NCI-H1694 treated with DMSO at 0.1 percent for 48 hours (cell line): ENCODE measurements at regions not wholly inside any gene's neighbourhood (a gene's known extent, or its start where the extent isn't known, plus 50 kb on each side); places are given as distances from the start of the nearest gene placed in this dataset.

ENCODE experiments used
- DNase-seq: peaks from one replicate; lab custom pipeline; 2025; lab: John Stamatoyannopoulos, UW

DNA sequence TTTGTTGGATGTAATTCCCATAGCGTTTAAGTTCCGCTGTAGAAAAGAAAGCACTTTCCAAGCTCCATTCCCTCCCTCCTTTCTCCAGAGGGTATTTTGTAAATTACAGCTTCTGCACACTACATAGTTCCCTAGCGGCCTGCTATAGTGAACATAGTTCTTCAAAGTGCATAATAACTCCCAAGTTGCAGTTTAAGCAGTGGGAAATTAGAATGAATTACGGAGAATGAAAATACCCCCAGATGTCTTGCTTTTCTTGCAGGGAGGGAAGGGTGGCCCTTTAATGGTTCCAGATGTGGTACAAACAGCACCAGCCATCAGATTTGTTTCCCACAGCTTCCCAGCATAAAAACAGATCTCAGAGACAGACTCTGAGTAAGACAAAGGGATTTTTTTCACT, 893.9 kb downstream of the SUCLG1 start:
- DNase-seq = no peak

DNA sequence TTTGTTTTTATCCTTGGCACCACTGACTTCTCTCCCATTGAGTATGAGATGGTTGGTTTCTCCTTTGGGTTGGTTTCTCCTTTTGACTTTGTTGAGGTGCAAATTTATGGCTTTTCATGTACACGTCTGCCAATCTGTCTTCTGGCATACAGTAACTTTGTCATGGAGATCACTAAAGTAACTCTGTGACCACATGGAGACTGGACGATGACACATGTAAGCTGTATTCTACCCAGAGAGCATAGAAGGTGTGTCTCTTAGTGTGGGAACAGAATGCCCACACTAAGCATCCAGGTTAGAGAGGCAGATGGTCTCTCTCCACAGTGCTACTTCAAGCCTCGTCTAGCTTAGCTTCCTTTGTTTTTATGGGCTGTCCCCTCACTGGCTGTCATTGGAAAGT, 897.5 kb downstream of the SUCLG1 start:
- DNase-seq = no peak

DNA sequence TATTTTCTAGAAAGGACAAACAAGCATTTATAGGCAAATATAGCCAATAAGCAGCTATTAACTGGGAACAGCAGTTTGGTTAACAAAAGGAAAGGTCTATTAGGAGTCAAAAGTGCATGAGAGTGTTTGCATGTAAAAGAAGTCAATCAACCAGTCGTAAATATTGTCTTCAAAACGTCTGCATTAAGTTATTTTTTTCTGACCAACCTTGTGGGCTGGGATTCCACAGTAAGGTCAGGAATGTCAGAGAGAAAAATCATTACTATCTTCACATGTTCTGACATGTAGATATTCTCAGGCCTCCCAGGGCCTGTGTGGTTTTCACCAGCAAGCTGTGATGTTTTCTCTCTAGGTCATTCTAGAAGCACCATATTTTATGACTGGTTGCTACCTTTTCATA, 922.5 kb downstream of the SUCLG1 start:
- no peak for DNase-seq

DNA sequence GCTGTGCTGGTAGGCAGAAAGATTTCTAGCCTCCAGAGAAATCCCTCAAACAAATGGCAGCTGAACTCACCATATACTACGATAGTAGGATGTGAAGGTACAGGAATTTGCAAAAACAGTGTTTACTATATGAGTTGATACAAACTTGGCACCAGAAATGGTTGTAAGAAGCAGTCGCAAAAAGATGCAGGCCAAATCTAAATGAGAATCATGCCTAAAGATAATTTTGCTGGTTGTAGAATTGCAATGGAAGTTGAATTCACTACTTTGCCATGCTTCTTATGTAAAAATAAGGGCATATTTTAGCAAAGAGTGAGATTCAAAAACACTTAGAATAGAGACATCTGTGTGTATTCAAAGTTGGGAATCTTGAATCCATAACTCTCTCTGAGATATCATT, 924.7 kb downstream of the SUCLG1 start:
- no peak for DNase-seq

- DNase-seq = no peak
Measured at GRCh38 chr2:83531206-83531826, 927.8 kb downstream of the SUCLG1 start.

GRCh38 chr2:83528767-83529166, 930.3 kb downstream of the SUCLG1 start:
- DNase-seq = no peak

DNA sequence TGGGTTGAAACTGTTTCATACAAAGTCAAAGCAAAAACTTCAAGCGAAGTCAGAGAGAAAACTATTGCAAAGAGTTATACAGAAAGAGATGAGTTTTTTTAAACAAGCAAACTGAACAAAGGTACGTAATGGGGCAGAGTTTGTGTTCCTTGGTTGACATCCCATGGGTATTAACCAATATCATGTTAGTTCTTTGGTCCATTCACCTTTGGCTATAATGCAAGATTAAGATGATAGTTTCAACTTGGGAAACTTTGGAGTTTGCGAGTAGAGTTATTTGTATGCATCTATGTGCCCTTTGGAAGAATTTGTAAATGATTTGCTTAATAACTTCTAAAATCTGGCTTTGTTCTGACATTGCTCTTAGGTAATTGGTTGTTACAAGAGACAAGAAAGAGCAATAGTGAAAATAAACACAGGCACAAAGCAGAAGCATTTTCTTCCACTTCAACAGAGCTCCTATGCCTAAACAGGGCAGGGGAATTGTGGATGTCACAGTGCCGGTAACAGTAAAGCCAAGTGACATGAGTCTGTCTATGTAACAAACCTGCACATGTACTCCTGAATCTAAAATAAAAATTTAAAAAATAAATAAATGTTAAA, 936.1 kb downstream of the SUCLG1 start:
- no peak for DNase-seq

DNA sequence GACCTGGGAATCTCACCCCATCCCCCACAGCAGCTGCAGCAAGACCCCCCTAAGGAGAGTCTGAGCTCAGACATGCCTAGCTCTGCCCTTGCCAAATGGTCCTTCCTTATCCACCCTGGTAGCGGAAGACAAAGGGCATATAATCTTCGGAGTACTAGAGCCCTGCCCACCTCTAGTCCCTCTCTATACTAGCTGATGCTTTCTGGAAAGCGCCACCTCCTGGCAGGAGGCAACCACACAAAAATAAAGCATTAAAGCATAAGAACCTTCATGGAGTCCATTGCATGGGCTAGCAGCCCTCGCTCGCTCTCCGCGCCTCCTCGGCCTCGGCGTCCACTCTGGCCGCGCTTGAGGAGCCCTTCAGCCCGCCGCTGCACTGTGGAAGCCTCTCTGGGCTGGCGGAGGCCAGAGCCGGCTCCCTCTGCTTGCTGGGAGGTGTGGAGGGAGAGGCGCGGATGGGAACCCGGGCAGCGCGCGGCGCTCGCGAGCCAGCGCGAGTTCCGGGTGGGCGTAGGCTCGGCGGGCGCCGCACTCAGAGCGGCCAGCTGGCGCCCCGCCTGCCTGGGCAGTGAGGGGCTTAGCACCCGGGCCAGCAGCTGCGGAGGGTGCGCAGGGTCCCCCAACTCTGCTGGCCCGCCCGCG, 941.2 kb downstream of the SUCLG1 start:
- no peak for DNase-seq

- DNase-seq = no peak
Measured at GRCh38 chr2:83516503-83516902, 942.6 kb downstream of the SUCLG1 start.

DNA sequence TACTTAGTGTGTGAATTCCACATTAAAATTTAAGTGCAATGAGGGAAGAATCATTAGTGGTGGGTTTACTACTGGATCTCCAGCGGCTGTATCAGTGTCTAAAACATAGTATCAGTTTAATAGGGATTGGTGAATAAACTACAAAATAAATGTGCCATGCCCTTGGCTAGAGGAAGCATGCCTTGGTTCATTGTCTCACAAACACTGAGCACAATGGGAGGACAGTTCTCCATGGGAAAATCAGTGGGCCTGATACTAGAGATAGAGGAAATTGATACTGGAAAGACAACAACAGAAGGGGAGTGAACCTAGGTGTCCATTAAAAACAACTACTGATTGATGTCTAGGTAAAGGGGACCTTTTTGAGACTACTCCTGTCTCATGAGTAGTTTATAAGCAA, 971.6 kb downstream of the SUCLG1 start:
- no peak for DNase-seq

GRCh38 chr2:83481436-83481835, 977.6 kb downstream of the SUCLG1 start:
- no peak for DNase-seq

- no peak for DNase-seq
Measured at GRCh38 chr2:83478037-83478436, 981.0 kb downstream of the SUCLG1 start.

DNA sequence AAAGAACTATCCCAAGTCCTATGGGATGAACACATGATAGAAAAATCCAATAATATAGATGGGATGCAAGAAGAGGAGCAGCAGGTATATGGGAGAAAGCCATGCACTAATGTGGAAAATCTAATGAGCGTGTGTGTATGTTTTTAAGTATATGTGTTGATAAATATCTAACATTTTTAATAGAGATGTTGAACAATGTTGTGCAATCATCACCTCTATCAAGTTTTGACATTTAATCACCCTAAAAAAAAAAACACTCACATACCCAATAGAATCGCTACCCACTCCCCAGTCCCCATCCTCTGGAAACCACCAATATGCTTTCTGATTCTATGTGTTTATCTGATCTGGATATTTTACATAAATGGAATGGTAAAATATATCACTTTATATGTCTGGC, 983.7 kb downstream of the SUCLG1 start:
- no peak for DNase-seq

DNA sequence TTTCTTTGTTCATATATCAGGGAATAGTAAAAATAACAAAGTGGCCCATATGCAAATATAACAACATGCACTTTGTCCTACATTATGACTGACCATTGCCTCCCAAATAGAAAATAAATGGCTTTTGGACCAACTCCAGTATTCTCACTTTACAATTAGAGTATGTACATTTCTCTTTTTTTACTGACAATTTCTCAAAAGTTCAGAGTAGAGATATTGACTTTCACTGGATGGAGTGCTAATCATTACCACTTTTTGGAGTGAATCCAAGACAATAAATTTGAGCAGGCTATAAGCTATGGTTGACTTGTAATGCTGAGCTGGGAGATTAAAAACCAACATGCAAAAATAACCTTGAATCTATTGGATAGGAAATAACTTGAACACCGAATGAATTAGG, 987.4 kb downstream of the SUCLG1 start:
- DNase-seq = no peak

- no peak for DNase-seq
Measured at GRCh38 chr2:83470928-83471327, 988.2 kb downstream of the SUCLG1 start.

- no peak for DNase-seq
Measured at GRCh38 chr2:83464444-83464843, 994.6 kb downstream of the SUCLG1 start.

DNA sequence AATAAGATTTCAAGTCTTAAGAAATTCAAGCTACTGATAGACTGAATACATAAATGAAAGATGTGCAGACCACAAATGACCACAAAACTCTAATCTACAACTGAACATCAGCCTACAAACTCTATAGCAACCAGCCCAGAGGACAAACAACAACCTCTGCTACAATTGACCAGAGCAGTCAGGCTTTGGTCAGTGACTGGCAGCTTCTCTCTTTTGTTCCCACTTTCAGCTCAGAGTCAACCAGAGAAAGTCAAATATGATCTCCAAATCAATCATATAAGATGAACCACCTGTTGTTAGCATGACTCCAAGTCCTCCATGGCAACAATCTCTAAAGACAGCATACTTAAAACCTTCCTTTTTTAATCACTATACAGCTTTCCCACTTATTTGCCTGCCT, 996.2 kb downstream of the SUCLG1 start:
- no peak for DNase-seq

DNA sequence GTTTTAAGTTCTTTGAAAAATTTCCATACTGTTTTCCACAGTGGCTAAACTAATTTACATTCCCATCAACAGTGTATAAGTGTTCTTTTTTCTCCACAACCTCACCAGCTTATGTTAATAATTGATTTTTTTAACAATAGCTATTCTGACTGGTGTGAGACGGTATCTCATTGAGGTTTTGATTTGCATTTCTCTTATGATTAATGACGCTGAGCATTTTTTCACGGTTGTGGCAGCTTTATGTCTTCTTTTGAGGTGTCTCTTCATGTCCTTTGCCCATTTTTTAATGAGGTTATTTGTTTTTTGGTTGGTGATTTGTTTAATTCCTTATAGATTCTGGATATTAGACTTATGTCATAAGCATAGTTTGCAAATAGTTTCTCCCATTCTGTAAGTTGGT, 997.9 kb downstream of the SUCLG1 start:
- no peak for DNase-seq

GRCh38 chr2:83459456-83459855, 999.6 kb downstream of the SUCLG1 start:
- DNase-seq = no peak

DNA sequence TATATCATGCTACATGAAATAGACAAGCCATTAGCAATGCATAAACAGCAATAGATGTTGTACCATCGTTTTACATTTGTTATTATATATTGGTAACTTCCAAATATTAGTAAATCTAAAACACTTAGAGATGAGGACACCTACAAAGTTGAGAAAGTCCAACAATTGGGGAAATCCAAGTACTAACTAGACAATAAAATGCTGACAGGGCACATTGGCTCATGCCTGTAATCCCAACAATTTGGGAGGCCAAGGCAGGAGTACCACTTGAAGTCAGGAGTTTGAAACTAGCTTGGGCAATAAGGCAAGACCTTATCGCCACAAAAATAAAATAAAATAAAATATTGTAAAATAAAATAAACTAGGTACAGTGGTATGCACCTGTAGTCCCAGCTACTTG, 1023.1 kb downstream of the SUCLG1 start:
- DNase-seq = no peak

- no peak for DNase-seq
Measured at GRCh38 chr2:83420993-83421392, 1038.1 kb downstream of the SUCLG1 start.

GRCh38 chr2:83394134-83394904, 1064.8 kb downstream of the SUCLG1 start:
- DNase-seq = no peak

- no peak for DNase-seq
Measured at GRCh38 chr2:83388804-83389203, 1070.3 kb downstream of the SUCLG1 start.
